GM12874 (cell line): ENCODE measurements at regions not wholly inside any gene's neighbourhood (a gene's known extent, or its start where the extent isn't known, plus 50 kb on each side); places are given as distances from the start of the nearest gene placed in this dataset.

ENCODE experiments used
- TF ChIP-seq, protein P1 (sequence below): IDR thresholded peaks from 2 replicates; pipeline ENCODE4 v1.5.1; 2011; ENCODE audit warnings: low read depth, mild to moderate bottlenecking, control low read depth, low read length, moderate library complexity; ENCODE audit not compliant: insufficient read depth

DNA sequence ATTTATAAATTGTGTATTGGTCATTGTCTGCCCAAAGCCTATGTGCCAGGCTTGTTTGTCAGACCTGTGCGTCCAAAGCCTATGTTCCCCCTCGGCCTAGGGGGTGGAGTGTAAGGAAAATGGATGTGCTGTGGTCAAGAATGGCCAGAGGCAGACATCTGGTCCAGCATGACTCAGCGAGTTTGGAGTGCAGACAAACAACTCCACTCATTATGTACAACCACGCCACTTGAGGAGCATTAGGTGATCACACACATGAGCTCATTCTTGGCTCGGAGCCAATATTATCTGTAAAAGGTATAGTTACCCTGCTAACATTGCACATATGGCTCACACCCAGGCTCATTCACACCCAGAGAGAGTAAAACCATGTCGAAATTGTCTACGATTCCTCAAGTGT lies 1047.6 kb upstream of the ADGRL4 start:
- TF ChIP-seq, protein P1, sequence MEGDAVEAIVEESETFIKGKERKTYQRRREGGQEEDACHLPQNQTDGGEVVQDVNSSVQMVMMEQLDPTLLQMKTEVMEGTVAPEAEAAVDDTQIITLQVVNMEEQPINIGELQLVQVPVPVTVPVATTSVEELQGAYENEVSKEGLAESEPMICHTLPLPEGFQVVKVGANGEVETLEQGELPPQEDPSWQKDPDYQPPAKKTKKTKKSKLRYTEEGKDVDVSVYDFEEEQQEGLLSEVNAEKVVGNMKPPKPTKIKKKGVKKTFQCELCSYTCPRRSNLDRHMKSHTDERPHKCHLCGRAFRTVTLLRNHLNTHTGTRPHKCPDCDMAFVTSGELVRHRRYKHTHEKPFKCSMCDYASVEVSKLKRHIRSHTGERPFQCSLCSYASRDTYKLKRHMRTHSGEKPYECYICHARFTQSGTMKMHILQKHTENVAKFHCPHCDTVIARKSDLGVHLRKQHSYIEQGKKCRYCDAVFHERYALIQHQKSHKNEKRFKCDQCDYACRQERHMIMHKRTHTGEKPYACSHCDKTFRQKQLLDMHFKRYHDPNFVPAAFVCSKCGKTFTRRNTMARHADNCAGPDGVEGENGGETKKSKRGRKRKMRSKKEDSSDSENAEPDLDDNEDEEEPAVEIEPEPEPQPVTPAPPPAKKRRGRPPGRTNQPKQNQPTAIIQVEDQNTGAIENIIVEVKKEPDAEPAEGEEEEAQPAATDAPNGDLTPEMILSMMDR: no peak

DNA sequence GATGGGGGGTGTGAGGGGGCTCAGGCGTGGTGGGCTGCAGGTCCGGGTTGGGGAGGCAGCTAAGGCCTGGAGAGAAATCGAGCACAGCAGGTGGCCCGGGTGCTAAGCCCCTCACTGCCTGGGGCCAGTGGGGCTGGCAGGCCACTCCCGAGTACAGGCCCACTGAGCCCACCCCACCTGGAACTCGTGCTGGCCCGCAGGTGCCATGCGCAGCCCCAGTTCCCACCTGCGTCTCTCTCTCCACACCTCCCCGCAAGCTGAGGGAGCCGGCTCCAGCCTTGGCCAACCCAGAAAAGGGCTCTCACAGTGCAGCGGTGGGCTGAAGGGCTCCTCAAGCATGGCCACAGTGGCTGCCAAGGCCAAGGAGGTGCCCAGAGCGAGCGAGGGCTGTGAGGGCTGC lies 1047.1 kb upstream of the ADGRL4 start:
- TF ChIP-seq, protein P1: no peak

DNA sequence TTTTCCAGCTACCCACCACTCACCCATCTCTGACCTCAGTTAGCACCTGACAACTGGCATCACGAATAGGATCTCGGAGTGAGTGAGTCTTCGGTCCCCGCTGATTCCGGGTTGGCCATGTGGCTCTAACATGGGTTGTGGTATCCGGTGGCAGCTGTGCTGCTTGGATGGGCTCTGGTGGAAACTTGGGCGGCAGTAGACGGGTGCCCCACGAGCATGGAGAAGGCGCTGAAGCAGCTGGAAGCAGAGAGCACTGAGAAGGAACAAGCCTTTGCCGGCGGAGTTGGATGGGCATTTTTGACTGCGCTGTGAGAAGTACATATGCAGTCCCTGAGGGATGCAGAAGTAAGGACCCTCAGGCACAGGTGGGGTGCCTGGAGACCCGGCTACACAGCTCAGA lies 1044.0 kb upstream of the ADGRL4 start:
- TF ChIP-seq, protein P1: no peak

DNA sequence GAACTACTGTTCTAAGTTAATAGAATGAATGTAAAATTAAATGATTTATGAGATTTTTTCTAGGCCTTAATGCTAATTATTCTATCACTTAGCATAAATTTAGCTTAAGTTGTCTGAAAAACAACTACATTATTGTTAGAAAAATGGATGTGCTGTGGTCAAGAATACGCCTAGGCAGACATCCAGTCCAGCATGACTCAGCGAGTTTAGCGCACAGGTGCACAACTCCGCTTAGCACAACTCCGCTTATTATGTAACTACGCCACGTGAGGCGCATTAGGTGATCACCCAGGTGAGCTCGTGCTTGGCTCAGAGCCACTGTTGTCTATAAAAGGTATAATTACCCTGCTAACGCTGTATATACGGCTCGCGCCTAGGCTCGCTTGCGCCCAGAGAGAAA lies 1043.6 kb upstream of the ADGRL4 start:
- TF ChIP-seq, protein P1: no peak

DNA sequence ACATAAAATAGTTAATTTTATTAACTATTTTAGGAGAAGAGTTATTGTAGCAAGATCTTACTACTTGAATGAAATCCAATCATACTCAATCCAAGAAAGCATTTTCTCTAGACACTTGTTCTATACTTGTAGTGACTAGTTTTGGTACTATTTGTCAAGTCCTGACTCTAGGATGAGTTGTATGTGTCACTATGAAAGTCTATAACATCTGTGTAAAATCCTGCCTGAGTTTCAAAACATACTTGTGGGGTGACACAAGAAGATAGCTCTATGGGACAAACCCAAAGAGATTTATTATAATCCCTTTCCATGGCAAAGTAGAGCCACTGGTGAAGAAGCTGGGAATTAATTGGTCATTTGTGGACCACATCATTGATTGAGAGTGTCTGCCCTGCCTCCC lies 1042.2 kb upstream of the ADGRL4 start:
- TF ChIP-seq, protein P1: no peak

DNA sequence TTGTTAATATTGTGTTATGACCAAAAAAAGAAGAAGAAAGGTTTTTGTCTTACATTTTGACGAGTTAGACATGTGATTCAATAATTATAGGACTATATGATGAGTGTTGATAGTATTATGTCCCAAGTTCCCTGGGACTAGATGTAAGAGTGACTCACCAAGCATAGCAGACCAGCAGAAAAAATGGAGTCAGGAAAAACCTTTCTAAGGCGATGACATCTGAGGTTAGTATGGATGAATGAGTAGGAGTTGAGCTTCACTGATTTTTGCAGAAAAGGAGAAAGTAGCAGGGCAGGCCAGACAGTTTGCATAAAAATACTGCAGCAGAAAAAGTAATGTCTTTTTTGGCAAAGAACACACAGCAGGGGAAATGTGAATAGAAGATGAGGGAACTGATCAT lies 1041.3 kb upstream of the ADGRL4 start:
- TF ChIP-seq, protein P1: no peak

DNA sequence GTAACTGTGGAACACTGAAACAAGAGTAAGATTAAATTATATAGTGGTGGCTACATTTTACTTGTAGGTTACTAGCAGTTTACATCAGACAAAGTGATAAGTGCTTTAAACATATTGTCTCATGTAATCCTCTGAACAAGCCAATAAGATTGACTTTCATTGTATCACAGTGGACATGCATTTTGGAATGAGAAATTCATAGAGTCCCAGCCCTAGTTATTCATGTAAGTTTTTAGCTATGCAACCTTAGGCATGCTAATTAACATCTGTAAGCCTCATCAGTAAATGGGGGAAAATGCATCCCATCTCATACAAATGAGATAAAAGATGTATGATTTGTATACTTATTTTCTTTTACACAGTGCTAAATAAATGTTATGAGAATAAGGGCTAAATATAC lies 1038.1 kb upstream of the ADGRL4 start:
- TF ChIP-seq, protein P1: no peak
